Caco-2 (cell line): ENCODE measurements at regions not wholly inside any gene's neighbourhood (a gene's known extent, or its start where the extent isn't known, plus 50 kb on each side); places are given as distances from the start of the nearest gene placed in this dataset.
"Not testable (repeated sequence)": the region's sequence is repeated elsewhere in the genome, so short reads cannot be mapped to it uniquely, and the experiment has no call there.

ENCODE experiments used
- BruUV-seq: library from RNA; stranded (reverse); fragments of 400-500 nt; replicated peaks from 2 replicates; lab custom pipeline; 2021; lab: Mats Ljungman, UMichigan
- CTCF ChIA-PET: fragments of 300-600 bp; sonication (Branson Sonifier 250); formaldehyde crosslinking; loops from one replicate; lab custom pipeline; 2022; ENCODE audit warnings: antibody characterized with exemption; lab: Charles Lee
- POLR2A ChIA-PET: fragments of 300-600 bp; sonication (Branson Sonifier 250); formaldehyde crosslinking; loops from one replicate; lab custom pipeline; 2022; ENCODE audit warnings: antibody characterized with exemption; lab: Charles Lee
- DNase-seq, 2 experiments: peaks; one replicate each; pipeline versions ENCODE4 v3.0.0 to v3.0.0-alpha.2; 2020 to 2022
- H3K27me3 ChIP-seq: replicated peaks from 2 replicates; pipeline ENCODE4 v1.6.0; 2011; ENCODE audit warnings: low read length; ENCODE audit not compliant: control insufficient read depth, insufficient read depth
- H3K36me3 ChIP-seq: 2 replicates; pipeline ENCODE4 v1.5.1; 2011; ENCODE audit warnings: low read length; ENCODE audit not compliant: control insufficient read depth, insufficient read depth
- H3K4me1 ChIP-seq: fragments of 250-450 bp; sonication (Bioruptor Pico); 2 replicates; pipeline ENCODE4 v1.5.1; 2020; ENCODE audit warnings: mild to moderate bottlenecking
- H3K4me3 ChIP-seq: 2 replicates; pipeline ENCODE4 v1.5.1; 2011; ENCODE audit warnings: low read depth, mild to moderate bottlenecking, control low read depth, low read length
- H3K9me3 ChIP-seq: fragments of 250-450 bp; sonication (Bioruptor Pico); 2 replicates; pipeline ENCODE4 v1.5.1; 2020; ENCODE audit warnings: mild to moderate bottlenecking, moderate library complexity
- H3K27ac Mint-ChIP-seq: one replicate; pipeline ENCODE4 v1.8.0; 2022; ENCODE audit warnings: mixed read lengths; ENCODE audit not compliant: unreplicated experiment
- H3K27me3 Mint-ChIP-seq: one replicate; pipeline ENCODE4 v1.8.0; 2022; ENCODE audit warnings: mixed read lengths; ENCODE audit not compliant: insufficient read depth, unreplicated experiment
- H3K36me3 Mint-ChIP-seq: one replicate; pipeline ENCODE4 v1.8.0; 2022; ENCODE audit warnings: mild to moderate bottlenecking, mixed read lengths; ENCODE audit not compliant: insufficient read depth, unreplicated experiment
- H3K4me1 Mint-ChIP-seq: one replicate; pipeline ENCODE4 v1.8.0; 2022; ENCODE audit warnings: low read depth, mixed read lengths; ENCODE audit not compliant: unreplicated experiment
- H3K4me3 Mint-ChIP-seq: one replicate; pipeline ENCODE4 v1.8.0; 2022; ENCODE audit warnings: mild to moderate bottlenecking, moderate library complexity, mixed read lengths; ENCODE audit not compliant: unreplicated experiment
- H3K9me3 Mint-ChIP-seq: one replicate; pipeline ENCODE4 v1.8.0; 2022; ENCODE audit warnings: mixed read lengths; ENCODE audit not compliant: unreplicated experiment
- intact Hi-C: fragments of 100-400 bp; cut with micrococcal nuclease; formaldehyde crosslinking; loops from one replicate; pipeline ENCODE4 v1.10.0; 2022; ENCODE audit not compliant: unreplicated experiment
- TF ChIP-seq, protein P1 (sequence below), 2 experiments: fragments of 200-600 bp in 1 of 2; IDR thresholded peaks; 1 replicate in 1 of 2; 2 replicates in 1 of 2; pipeline versions ENCODE4 v1.5.1 to v1.8.0; 2011 to 2022; ENCODE audit warnings: antibody characterized with exemption in 1 of 2, control low read depth in 1 of 2, inconsistent platforms in 1 of 2, low read depth in 1 of 2, low read length in 1 of 2, mild to moderate bottlenecking in 1 of 2, moderate library complexity in 1 of 2; ENCODE audit not compliant: insufficient read depth in 1 of 2, severe bottlenecking in 1 of 2, unreplicated experiment in 1 of 2

DNA sequence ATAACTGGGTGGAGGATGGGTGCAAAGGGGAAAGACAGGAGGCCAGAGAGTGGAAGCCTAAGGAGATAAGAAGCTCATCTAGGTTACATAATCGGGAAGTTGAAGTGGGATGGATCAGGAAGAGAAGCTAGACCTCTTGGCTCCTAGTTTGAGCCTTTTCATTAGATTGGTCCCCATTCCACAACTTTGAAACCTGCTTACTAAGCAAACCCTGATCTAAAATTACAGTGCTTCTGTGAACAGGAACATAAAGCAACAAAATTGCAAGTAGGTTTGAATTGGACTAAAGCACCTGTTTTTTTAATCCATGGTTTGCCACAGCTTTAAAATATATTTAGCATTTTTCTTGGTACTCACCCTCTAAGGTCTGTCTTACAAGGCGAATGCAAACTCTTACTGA, 80.4 kb upstream of the EED start:
- no peaks in the 10 kb centered on the region for H3K9me3 ChIP-seq
- CTCF ChIA-PET = interaction anchor here (0.9 kb wide), 1 partner anchor 29 kb away, joined by 3 read pairs; no protein-coding TSS in a partner anchor
- no peak overlapping the region for H3K4me3 ChIP-seq

DNA sequence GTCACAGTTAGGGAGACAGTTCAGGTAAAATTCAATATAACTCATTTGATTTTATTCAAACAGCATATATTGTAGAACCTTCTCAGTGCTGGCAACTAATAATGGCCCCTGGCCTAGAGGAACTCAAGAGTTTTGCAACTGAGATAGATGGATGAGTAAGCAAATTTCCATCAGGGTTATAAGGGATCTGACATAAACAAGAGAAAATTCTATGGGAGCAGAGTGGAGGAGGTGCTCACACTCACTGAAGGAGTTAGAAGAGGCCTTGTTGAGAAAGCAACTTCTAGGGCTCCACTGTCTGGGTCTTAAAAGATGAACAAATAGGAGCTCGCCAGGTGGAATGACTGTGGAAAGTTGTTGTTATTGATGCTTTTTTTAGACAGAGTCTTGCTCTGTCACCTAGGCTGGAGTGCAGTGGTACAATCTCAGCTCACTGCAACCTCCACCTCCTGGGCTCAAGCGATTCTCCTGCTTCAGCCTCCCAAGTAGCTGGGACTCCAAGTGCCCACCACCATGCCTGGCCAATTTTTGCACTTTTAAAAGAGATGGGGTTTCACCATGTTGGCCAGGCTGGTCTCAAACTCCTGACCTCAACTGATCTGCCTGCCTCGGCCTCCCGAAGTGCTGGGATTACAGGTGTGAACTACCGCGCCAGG, 81.2 kb upstream of the EED start:
- H3K9me3 ChIP-seq, H3K36me3 Mint-ChIP-seq, H3K27me3 Mint-ChIP-seq, H3K9me3 Mint-ChIP-seq, BruUV-seq, H3K27ac Mint-ChIP-seq, POLR2A ChIA-PET, H3K4me3 Mint-ChIP-seq, DNase-seq, H3K27me3 ChIP-seq, intact Hi-C loops, H3K4me3 ChIP-seq, H3K36me3 ChIP-seq: not testable (repeated sequence)
- peaks cover 57% of the 10 kb centered on the region for H3K4me1 ChIP-seq
- CTCF ChIA-PET = interaction anchor here (0.9 kb wide), 1 partner anchor 30 kb away, joined by 3 read pairs; no protein-coding TSS in a partner anchor
- H3K4me1 Mint-ChIP-seq = peaks cover 46% of the 10 kb centered on the region

More for the DNA sequence above, 80.4 kb upstream of the EED start:
- Histone ChIP-seq H3K27me3 (no peaks in the 10 kb centered on the region), H3K4me1 (peaks cover 49% of the 10 kb centered on the region), H3K36me3 (no peaks in the 10 kb centered on the region)
- peaks cover 39% of the 10 kb centered on the region for H3K4me1 Mint-ChIP-seq
- BruUV-seq = no TSS peak
- DNase-seq = no peak
- no peaks in the 10 kb centered on the region for H3K27me3 Mint-ChIP-seq
- H3K36me3 Mint-ChIP-seq = no peaks in the 10 kb centered on the region
- TF ChIP-seq, protein P1, sequence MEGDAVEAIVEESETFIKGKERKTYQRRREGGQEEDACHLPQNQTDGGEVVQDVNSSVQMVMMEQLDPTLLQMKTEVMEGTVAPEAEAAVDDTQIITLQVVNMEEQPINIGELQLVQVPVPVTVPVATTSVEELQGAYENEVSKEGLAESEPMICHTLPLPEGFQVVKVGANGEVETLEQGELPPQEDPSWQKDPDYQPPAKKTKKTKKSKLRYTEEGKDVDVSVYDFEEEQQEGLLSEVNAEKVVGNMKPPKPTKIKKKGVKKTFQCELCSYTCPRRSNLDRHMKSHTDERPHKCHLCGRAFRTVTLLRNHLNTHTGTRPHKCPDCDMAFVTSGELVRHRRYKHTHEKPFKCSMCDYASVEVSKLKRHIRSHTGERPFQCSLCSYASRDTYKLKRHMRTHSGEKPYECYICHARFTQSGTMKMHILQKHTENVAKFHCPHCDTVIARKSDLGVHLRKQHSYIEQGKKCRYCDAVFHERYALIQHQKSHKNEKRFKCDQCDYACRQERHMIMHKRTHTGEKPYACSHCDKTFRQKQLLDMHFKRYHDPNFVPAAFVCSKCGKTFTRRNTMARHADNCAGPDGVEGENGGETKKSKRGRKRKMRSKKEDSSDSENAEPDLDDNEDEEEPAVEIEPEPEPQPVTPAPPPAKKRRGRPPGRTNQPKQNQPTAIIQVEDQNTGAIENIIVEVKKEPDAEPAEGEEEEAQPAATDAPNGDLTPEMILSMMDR (IDR thresholded peaks at IDR 0.05; ENCODE audit: insufficient read depth in 1 of 2, low read depth in 1 of 2, low read length in 1 of 2, severe bottlenecking in 1 of 2, unreplicated experiment in 1 of 2) = no peak
- H3K27ac Mint-ChIP-seq = no peak overlapping the region
- H3K9me3 Mint-ChIP-seq = no peaks in the 10 kb centered on the region
- intact Hi-C loops = no loop called here
- H3K4me3 Mint-ChIP-seq = no peak overlapping the region
- POLR2A ChIA-PET = no interaction called here

DNA sequence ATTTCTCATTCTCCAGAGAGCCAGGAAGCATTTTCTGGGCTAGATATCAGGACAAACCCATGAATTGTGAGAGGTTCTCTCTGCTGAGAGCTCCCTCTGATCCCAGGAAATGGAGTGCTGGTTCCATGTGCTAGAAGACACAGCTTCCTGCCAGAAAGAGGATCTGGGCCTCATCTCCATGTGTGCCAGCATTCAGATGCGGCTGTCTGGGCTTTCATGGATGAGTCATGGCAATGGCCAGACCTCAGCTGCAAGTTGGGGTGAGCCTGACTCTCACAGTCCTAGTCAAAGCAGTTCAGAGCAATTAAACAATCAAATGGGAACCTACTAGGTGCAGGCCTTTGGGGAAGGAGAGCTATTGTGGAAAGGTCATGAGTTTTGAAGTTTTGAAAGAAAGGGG, 82.3 kb upstream of the EED start:
- Mint-ChIP-seq H3K4me3 (no peak overlapping the region), H3K27me3 (no peaks in the 10 kb centered on the region), H3K4me1 (peaks cover 55% of the 10 kb centered on the region), H3K36me3 (no peaks in the 10 kb centered on the region), H3K27ac (peak overlapping the region; percentile 54), H3K9me3 (no peaks in the 10 kb centered on the region)
- DNase-seq = no peak
- peaks cover 67% of the 10 kb centered on the region for H3K4me1 ChIP-seq
- TF ChIP-seq, protein P1 (IDR thresholded peaks at IDR 0.05; ENCODE audit: insufficient read depth in 1 of 2, low read depth in 1 of 2, low read length in 1 of 2, severe bottlenecking in 1 of 2, unreplicated experiment in 1 of 2) = no peak
- no peaks in the 10 kb centered on the region for H3K27me3 ChIP-seq
- H3K4me3 ChIP-seq = no peak overlapping the region
- ChIA-PET POLR2A (interaction anchor here (1.0 kb wide), 1 partner anchor 93 kb away, joined by 5 read pairs; no protein-coding TSS in a partner anchor), CTCF (interaction anchor here (0.6 to 1.1 kb wide), 2 partner anchors 121 to 876 kb away, joined by 3 to 4 read pairs; partner anchors contain the start of gene TMEM135)
- intact Hi-C loops = no loop called here
- BruUV-seq = no TSS peak
- H3K36me3 ChIP-seq = no peaks in the 10 kb centered on the region
- no peaks in the 10 kb centered on the region for H3K9me3 ChIP-seq
